Erythroblast (primary cell): ENCODE measurements at regions not wholly inside any gene's neighbourhood (a gene's known extent, or its start where the extent isn't known, plus 50 kb on each side); places are given as distances from the start of the nearest gene placed in this dataset.

ENCODE experiments used
- DNase-seq, 2 experiments: peaks; one replicate each; lab custom pipeline; 2025; lab: John Stamatoyannopoulos, UW
- GATA1 ChIP-seq: IDR thresholded peaks from 2 replicates; pipeline ENCODE4 v1.6.1; 2011; ENCODE audit warnings: low read depth, mild to moderate bottlenecking, control low read depth, low read length, moderate library complexity
- POLR2A ChIP-seq: IDR thresholded peaks from 2 replicates; pipeline ENCODE4 v1.6.1; 2011; ENCODE audit warnings: mild to moderate bottlenecking, low read length

- DNase-seq: peak; percentile 47 to 62
- no peak for TF ChIP-seq POLR2A
- TF ChIP-seq GATA1: no peak
Measured at GRCh38 chr7:85554236-85555178, 367.7 kb upstream of the SEMA3D start.

- DNase-seq: no peak
- TF ChIP-seq POLR2A: no peak
- no peak for TF ChIP-seq GATA1
Measured at GRCh38 chr7:85535974-85536729, 349.3 kb upstream of the SEMA3D start.

- TF ChIP-seq POLR2A (no peak), GATA1 (no peak)
- DNase-seq: no peak
Measured at GRCh38 chr7:85529831-85530230, 343.0 kb upstream of the SEMA3D start.

GRCh38 chr7:85529201-85529600, 342.3 kb upstream of the SEMA3D start:
- TF ChIP-seq POLR2A (no peak), GATA1 (no peak)
- no peak for DNase-seq

GRCh38 chr7:85528581-85528980, 341.7 kb upstream of the SEMA3D start:
- peak in 1 of 2 experiments; percentile 2 for DNase-seq
- TF ChIP-seq POLR2A: no peak
- no peak for TF ChIP-seq GATA1

GRCh38 chr7:85525676-85526075, 338.8 kb upstream of the SEMA3D start:
- TF ChIP-seq POLR2A (no peak), GATA1 (no peak)
- DNase-seq: no peak

- TF ChIP-seq POLR2A (no peak), GATA1 (no peak)
Measured at GRCh38 chr7:85522070-85522469, 335.2 kb upstream of the SEMA3D start.

GRCh38 chr7:85521108-85521694, 334.3 kb upstream of the SEMA3D start:
- no peak for DNase-seq
- TF ChIP-seq POLR2A (no peak), GATA1 (no peak)

More at GRCh38 chr7:85522070-85522469, 335.2 kb upstream of the SEMA3D start:
- DNase-seq: no peak

- TF ChIP-seq GATA1 (no peak), POLR2A (no peak)
- DNase-seq: no peak
Measured at GRCh38 chr7:85520175-85520574, 333.3 kb upstream of the SEMA3D start.

GRCh38 chr7:85516675-85517074, 329.8 kb upstream of the SEMA3D start:
- TF ChIP-seq POLR2A: no peak
- TF ChIP-seq GATA1: no peak
- no peak for DNase-seq

- no peak for DNase-seq
- TF ChIP-seq GATA1 (no peak), POLR2A (no peak)
Measured at GRCh38 chr7:85512790-85513189, 325.9 kb upstream of the SEMA3D start.

- no peak for TF ChIP-seq POLR2A
- no peak for TF ChIP-seq GATA1
- no peak for DNase-seq
Measured at GRCh38 chr7:85510287-85510686, 323.4 kb upstream of the SEMA3D start.

GRCh38 chr7:85509476-85509875, 322.6 kb upstream of the SEMA3D start:
- no peak for TF ChIP-seq GATA1
- TF ChIP-seq POLR2A: no peak
- DNase-seq: no peak
